ENCODE measurements at regions not wholly inside any gene's neighbourhood (a gene's known extent, or its start where the extent isn't known, plus 50 kb on each side); places are given as distances from the start of the nearest gene placed in this dataset.
"Not testable (repeated sequence)": the region's sequence is repeated elsewhere in the genome, so short reads cannot be mapped to it uniquely, and the experiment has no call there.

DNA sequence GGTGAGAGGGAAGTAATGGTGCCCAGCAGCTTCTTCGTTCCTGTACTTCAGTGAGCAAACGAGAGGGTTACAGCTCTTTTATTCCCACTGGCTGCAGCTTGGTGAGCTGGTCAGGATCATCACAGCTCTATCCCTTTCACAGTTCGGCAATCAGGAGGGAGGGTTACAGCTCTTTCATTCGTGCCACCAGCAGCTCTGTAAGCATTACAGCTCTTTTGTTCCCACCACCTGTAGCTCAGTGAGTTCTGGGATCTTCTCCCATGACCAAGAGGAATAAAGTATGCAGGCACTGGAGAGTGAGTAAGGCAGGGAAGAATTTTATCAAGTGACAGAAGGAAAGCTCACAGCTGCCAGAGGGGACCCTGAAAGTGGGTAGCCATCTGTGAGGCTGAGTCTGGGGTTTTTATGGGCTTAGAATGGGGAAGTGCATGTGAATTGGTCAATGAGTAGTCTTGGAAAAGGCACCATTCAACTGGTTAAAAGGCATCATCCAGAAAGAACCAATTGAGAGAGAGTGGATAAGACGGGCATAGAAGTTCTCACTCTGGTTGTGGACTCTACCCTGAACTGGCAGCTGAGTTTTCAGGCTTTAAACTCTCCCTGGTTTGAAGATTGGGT is 123.7 kb downstream of the COX18 start:
- Histone ChIP-seq H3K4me3 (ENCODE audit: extremely low read depth, insufficient read depth, low read length, poor library complexity, severe bottlenecking) (no peak overlapping the region), H3K4me1 (ENCODE audit: control insufficient read depth, insufficient read depth, low read length, poor library complexity, severe bottlenecking) (peaks cover 3% of the 10 kb centered on the region), H3K36me3 (ENCODE audit: control insufficient read depth, insufficient read depth, low read length) (no peaks in the 10 kb centered on the region), H3K27ac (ENCODE audit: low read depth, low read length, severe bottlenecking) (no peak overlapping the region), H3K9me3 (ENCODE audit: control insufficient read depth, low read length) (peaks cover 8% of the 10 kb centered on the region)
- WGBS, 2 experiments (ENCODE audit: insufficient coverage in 2 of 2): 77 to 92% methylated on average over 2 to 3 of the region's 5 CpGs

DNA sequence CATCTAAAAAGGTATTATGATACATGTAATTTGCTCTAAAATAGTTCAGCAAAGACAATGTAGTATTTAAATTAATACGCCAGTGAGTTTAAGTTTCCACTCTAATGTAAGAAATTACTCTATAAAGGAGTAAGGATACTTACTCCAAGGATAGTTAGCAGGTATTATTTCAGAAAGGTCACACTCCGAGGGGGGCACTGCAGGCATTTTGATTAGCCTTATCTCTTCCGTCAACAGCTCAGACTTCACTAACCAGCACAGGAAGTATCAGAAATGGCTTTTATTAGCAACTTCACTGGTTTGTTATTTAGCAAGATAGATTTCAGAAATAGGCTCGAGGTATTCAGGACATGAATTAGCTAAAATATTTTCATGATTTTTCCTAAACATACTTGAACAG is 127.0 kb downstream of the COX18 start:
- H3K36me3 ChIP-seq (ENCODE audit: control insufficient read depth, insufficient read depth, low read length): no peaks in the 10 kb centered on the region
- no peak overlapping the region for H3K27ac ChIP-seq (ENCODE audit: low read depth, low read length, severe bottlenecking)
- H3K4me3 ChIP-seq (ENCODE audit: extremely low read depth, insufficient read depth, low read length, poor library complexity, severe bottlenecking): no peak overlapping the region
- 80 to 100% methylated on average over 1 to 2 of the region's 4 CpGs for WGBS, 2 experiments (ENCODE audit: insufficient coverage in 2 of 2)
- peaks cover 8% of the 10 kb centered on the region for H3K9me3 ChIP-seq (ENCODE audit: control insufficient read depth, low read length)
- peaks cover 3% of the 10 kb centered on the region for H3K4me1 ChIP-seq (ENCODE audit: control insufficient read depth, insufficient read depth, low read length, poor library complexity, severe bottlenecking)

DNA sequence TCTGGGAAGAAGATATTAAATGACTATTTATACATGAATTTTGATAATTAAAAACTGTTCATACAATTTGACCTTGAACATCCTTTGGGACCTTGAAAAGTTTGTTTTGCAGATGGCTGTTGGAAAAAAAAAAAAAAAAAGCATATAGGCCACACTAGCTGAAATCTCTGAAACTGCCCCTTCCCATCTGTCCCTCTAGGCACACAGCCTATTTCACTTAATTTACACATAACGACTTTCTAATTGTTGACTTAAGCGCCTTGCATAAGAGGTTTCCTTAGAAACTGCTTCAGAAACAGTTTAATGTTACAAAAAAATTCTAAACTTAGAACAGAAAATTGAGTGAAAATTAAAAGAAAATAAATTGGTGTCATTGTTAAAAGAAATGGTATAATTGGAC is 131.0 kb downstream of the COX18 start:
- no peak overlapping the region for H3K4me3 ChIP-seq (ENCODE audit: extremely low read depth, insufficient read depth, low read length, poor library complexity, severe bottlenecking)
- no peak overlapping the region for H3K27ac ChIP-seq (ENCODE audit: low read depth, low read length, severe bottlenecking)
- H3K36me3 ChIP-seq (ENCODE audit: control insufficient read depth, insufficient read depth, low read length): no peaks in the 10 kb centered on the region
- no peaks in the 10 kb centered on the region for H3K4me1 ChIP-seq (ENCODE audit: control insufficient read depth, insufficient read depth, low read length, poor library complexity, severe bottlenecking)
- no peaks in the 10 kb centered on the region for H3K9me3 ChIP-seq (ENCODE audit: control insufficient read depth, low read length)
- WGBS, 2 experiments (ENCODE audit: insufficient coverage in 2 of 2): no CpG with 5 or more reads among the region's 2 CpGs

DNA sequence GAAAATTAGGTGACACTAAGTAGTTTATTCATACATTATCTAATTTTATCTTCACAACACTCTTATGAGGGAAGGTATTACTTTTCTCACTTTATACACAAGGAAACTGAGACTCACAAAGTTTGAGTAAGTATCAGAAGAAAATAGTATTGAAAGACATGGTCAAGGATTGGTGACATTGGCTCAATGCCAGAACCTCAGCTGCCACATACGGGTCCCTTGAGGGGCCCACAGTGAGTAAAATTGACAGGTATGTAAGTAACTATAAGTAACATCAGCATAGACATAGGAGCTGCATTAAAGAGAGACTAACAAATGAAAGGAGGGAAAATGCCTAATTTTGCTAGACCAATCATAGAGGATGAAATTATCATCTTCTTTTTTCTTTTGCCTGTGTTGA is 134.1 kb downstream of the COX18 start:
- H3K36me3 ChIP-seq (ENCODE audit: control insufficient read depth, insufficient read depth, low read length): no peaks in the 10 kb centered on the region
- H3K4me3 ChIP-seq (ENCODE audit: extremely low read depth, insufficient read depth, low read length, poor library complexity, severe bottlenecking): no peak overlapping the region
- no peak overlapping the region for H3K27ac ChIP-seq (ENCODE audit: low read depth, low read length, severe bottlenecking)
- no peaks in the 10 kb centered on the region for H3K9me3 ChIP-seq (ENCODE audit: control insufficient read depth, low read length)
- WGBS, 2 experiments (ENCODE audit: insufficient coverage in 2 of 2): 83% methylated on average over 1 of the region's 1 CpG; no CpG with 5 or more reads in 1 of the 2 experiments
- no peaks in the 10 kb centered on the region for H3K4me1 ChIP-seq (ENCODE audit: control insufficient read depth, insufficient read depth, low read length, poor library complexity, severe bottlenecking)

DNA sequence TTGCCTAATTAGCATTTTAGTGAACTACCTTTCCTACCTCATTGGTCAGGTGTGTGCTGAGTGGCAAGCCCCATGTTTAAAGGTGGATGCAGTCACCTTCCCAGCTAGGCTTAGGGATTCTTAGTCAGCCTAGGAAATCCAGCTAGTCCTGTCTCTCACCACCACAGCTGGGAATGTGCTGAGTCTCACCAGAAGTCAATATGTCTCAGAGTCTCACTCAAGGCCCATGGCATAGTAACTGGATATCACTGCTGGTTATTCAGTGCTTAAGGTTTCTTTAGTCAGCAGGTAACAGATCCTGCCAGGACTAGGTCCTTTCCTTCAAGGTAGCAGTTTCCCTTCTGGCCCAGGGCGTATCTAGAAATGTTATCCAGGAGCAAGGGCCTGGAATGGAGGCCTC is 136.5 kb downstream of the COX18 start:
- Histone ChIP-seq H3K36me3 (ENCODE audit: control insufficient read depth, insufficient read depth, low read length) (no peaks in the 10 kb centered on the region), H3K27ac (ENCODE audit: low read depth, low read length, severe bottlenecking) (no peak overlapping the region), H3K4me1 (ENCODE audit: control insufficient read depth, insufficient read depth, low read length, poor library complexity, severe bottlenecking) (no peaks in the 10 kb centered on the region), H3K9me3 (ENCODE audit: control insufficient read depth, low read length) (no peaks in the 10 kb centered on the region), H3K4me3 (ENCODE audit: extremely low read depth, insufficient read depth, low read length, poor library complexity, severe bottlenecking) (no peak overlapping the region)
- WGBS, 2 experiments (ENCODE audit: insufficient coverage in 2 of 2): no CpG with 5 or more reads among the region's 1 CpG

DNA sequence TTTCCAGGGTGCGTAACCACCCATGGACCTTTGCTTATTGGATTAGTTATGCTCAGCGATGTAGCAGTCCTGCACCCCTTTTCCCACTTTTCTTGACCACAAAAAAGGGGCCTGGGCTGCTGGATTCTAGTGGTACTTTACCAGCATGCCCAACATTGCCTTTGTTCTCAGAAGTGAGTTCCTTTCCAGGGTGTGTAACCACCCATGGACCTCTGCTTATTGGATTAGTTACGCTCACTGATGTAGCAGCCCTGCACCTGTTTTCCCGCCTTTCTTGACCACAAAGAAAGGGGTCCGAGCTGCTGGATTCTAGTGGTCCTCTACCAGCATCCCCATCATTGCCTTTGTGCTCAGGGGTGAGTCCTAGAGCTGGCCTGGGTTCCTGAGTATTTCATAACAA is 138.2 kb downstream of the COX18 start:
- Histone ChIP-seq H3K36me3 (ENCODE audit: control insufficient read depth, insufficient read depth, low read length) (no peaks in the 10 kb centered on the region), H3K4me1 (ENCODE audit: control insufficient read depth, insufficient read depth, low read length, poor library complexity, severe bottlenecking) (no peaks in the 10 kb centered on the region), H3K27ac (ENCODE audit: low read depth, low read length, severe bottlenecking) (no peak overlapping the region), H3K4me3 (ENCODE audit: extremely low read depth, insufficient read depth, low read length, poor library complexity, severe bottlenecking) (no peak overlapping the region), H3K9me3 (ENCODE audit: control insufficient read depth, low read length) (no peaks in the 10 kb centered on the region)
- 91 to 92% methylated on average over 4 to 5 of the region's 5 CpGs for WGBS, 2 experiments (ENCODE audit: insufficient coverage in 2 of 2)

DNA sequence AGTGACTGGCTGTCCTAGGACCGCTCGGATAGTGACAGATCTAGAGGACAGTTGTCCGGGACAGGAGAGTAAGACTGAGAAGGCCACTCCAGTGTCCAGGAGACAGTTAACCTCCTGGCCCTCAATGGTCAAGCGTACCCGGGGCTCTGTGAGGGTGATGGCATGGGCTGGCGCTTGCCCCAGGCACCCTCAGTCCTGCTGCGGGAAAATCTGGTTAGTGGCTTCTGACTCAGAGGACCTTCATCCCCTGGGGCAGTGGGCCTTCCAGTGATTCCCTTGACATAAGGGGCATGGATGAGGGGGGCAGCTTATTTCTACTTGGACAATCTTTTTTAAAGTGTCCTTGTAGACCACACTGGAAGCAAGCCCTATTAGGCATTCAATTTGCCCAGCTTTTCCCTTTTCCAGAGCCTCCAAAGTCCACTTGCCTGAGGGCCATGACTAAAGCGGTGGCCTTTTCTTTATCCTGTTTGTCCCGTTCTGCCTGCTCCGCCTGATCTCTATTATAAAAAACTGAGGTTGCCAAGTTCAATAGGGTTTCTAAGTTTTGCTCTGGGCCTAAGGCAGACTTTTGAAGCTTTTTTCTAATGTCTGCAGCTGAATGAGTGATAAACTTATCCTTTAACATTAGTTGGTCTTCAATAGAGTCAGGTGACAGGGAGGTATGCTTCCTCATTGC is 139.8 kb downstream of the COX18 start:
- not testable (repeated sequence) for H3K36me3 ChIP-seq (ENCODE audit: control insufficient read depth, insufficient read depth, low read length); H3K27ac ChIP-seq (ENCODE audit: low read depth, low read length, severe bottlenecking); H3K4me3 ChIP-seq (ENCODE audit: extremely low read depth, insufficient read depth, low read length, poor library complexity, severe bottlenecking); H3K9me3 ChIP-seq (ENCODE audit: control insufficient read depth, low read length); H3K4me1 ChIP-seq (ENCODE audit: control insufficient read depth, insufficient read depth, low read length, poor library complexity, severe bottlenecking)
- WGBS, 2 experiments (ENCODE audit: insufficient coverage in 2 of 2): 89 to 97% methylated on average over 8 to 9 of the region's 10 CpGs

DNA sequence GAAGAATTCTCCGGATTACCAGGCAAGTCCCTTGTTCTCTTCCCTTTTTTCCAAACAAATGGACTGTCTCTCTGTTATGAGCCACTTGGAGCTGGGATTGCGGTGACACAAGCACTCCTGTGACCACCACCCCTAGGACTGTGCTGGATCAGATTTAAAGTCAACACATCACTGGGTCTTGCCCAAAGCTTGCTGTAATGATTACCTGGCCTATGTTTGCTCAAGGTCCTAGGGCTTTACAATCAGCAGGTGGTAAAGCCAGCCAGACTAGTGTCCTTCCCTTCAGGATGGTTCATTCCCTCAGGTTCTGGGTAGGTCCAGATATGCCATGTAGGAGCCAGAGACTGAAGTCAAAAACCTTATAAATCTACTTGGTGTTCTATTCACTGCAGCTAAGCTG is 144.7 kb downstream of the COX18 start:
- 90 to 94% methylated on average over 1 to 2 of the region's 2 CpGs for WGBS, 2 experiments (ENCODE audit: insufficient coverage in 2 of 2)
- H3K36me3 ChIP-seq (ENCODE audit: control insufficient read depth, insufficient read depth, low read length): no peaks in the 10 kb centered on the region
- no peak overlapping the region for H3K27ac ChIP-seq (ENCODE audit: low read depth, low read length, severe bottlenecking)
- no peaks in the 10 kb centered on the region for H3K4me1 ChIP-seq (ENCODE audit: control insufficient read depth, insufficient read depth, low read length, poor library complexity, severe bottlenecking)
- no peak overlapping the region for H3K4me3 ChIP-seq (ENCODE audit: extremely low read depth, insufficient read depth, low read length, poor library complexity, severe bottlenecking)
- H3K9me3 ChIP-seq (ENCODE audit: control insufficient read depth, low read length): no peaks in the 10 kb centered on the region

DNA sequence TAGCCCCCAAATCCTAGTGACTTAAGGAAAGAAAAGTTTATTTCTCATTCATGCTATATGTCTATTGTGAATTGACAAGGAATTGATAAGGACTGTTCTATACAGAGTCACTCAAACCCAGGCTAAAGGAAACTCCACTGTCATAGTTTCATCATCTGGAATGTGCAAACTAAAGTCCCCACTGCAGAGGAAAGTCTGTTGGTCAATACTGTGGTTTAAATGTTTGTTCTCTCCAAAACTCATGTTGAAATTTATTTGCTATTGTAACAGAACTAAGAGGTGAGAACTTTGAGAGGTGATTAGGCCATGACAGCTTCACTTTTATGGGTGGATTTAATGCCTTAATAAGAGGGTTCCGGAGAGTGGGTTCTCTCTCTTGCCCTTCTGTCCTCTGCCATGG is 149.6 kb downstream of the COX18 start:
- H3K27ac ChIP-seq (ENCODE audit: low read depth, low read length, severe bottlenecking): no peak overlapping the region
- H3K36me3 ChIP-seq (ENCODE audit: control insufficient read depth, insufficient read depth, low read length): no peaks in the 10 kb centered on the region
- 89 to 100% methylated on average over 1 of the region's 1 CpG for WGBS, 2 experiments (ENCODE audit: insufficient coverage in 2 of 2)
- no peaks in the 10 kb centered on the region for H3K4me1 ChIP-seq (ENCODE audit: control insufficient read depth, insufficient read depth, low read length, poor library complexity, severe bottlenecking)
- no peaks in the 10 kb centered on the region for H3K9me3 ChIP-seq (ENCODE audit: control insufficient read depth, low read length)
- H3K4me3 ChIP-seq (ENCODE audit: extremely low read depth, insufficient read depth, low read length, poor library complexity, severe bottlenecking): no peak overlapping the region

DNA sequence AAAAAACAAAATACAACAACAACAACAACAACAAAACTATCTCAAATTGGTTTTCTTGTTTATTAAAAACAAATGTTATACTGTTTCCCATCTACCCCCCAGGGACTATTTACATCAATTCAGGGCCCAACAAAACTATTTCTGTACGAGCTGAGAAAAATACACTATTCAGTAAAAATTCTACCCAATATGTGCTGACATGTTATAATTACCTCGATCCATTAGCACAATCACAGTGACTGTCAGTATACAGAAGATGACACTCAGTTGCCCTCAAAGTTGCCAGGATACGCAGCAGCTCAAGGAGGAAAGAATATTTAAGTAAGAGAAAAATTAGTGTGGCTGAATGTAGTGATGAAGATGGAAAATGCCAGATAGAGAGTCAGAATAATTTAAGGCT is 150.1 kb downstream of the COX18 start:
- Histone ChIP-seq H3K4me3 (ENCODE audit: extremely low read depth, insufficient read depth, low read length, poor library complexity, severe bottlenecking) (no peak overlapping the region), H3K27ac (ENCODE audit: low read depth, low read length, severe bottlenecking) (no peak overlapping the region), H3K9me3 (ENCODE audit: control insufficient read depth, low read length) (no peaks in the 10 kb centered on the region), H3K36me3 (ENCODE audit: control insufficient read depth, insufficient read depth, low read length) (no peaks in the 10 kb centered on the region), H3K4me1 (ENCODE audit: control insufficient read depth, insufficient read depth, low read length, poor library complexity, severe bottlenecking) (no peaks in the 10 kb centered on the region)
- WGBS, 2 experiments (ENCODE audit: insufficient coverage in 2 of 2): 90 to 95% methylated on average over 1 to 2 of the region's 3 CpGs

DNA sequence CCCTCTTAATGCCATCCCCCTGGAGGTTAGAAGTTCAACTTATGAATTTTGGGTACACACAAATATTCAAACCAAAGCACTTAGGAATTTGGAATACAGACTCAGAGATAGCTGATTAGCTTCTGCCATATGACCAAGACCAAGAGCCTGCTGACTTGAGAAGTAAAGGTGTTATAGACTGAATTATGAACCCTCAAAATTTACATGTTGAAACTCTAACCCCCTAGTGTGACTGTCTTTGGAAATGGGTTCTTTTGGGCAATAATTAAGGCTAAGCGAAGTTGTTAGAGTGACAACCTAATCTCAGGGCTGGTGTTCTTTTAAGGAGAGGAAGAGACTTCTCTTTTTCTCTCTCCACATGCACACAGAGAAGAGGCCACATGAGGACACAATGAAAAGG is 151.2 kb downstream of the COX18 start:
- Histone ChIP-seq H3K9me3 (ENCODE audit: control insufficient read depth, low read length) (no peaks in the 10 kb centered on the region), H3K27ac (ENCODE audit: low read depth, low read length, severe bottlenecking) (no peak overlapping the region), H3K4me1 (ENCODE audit: control insufficient read depth, insufficient read depth, low read length, poor library complexity, severe bottlenecking) (no peaks in the 10 kb centered on the region), H3K4me3 (ENCODE audit: extremely low read depth, insufficient read depth, low read length, poor library complexity, severe bottlenecking) (no peak overlapping the region), H3K36me3 (ENCODE audit: control insufficient read depth, insufficient read depth, low read length) (no peaks in the 10 kb centered on the region)
- no CpG with 5 or more reads among the region's 1 CpG for WGBS, 2 experiments (ENCODE audit: insufficient coverage in 2 of 2)
